ENCODE measurements at regions not wholly inside any gene's neighbourhood (a gene's known extent, or its start where the extent isn't known, plus 50 kb on each side); places are given as distances from the start of the nearest gene placed in this dataset.
A peak's percentile ranks its signal among the peaks of the same experiment; 100 is the strongest.
"Not testable (repeated sequence)": the region's sequence is repeated elsewhere in the genome, so short reads cannot be mapped to it uniquely, and the experiment has no call there.

GRCh38 chr2:138218397-138218796 is 254.1 kb downstream of the HNMT start:
- no peak for DNase-seq (ENCODE audit: low read depth)

GRCh38 chr2:138219961-138220360 is 255.7 kb downstream of the HNMT start:
- DNase-seq (ENCODE audit: low read depth): no peak

GRCh38 chr2:138221358-138221757 is 257.1 kb downstream of the HNMT start:
- no peak for DNase-seq (ENCODE audit: low read depth)

- no peak for DNase-seq (ENCODE audit: low read depth)
Observed at GRCh38 chr2:138223319-138223718, 259.0 kb downstream of the HNMT start.

GRCh38 chr2:138227195-138227594 is 262.9 kb downstream of the HNMT start:
- no peak for DNase-seq (ENCODE audit: low read depth)

GRCh38 chr2:138228101-138228500 is 263.8 kb downstream of the HNMT start:
- no peak for DNase-seq (ENCODE audit: low read depth)

GRCh38 chr2:138234265-138234664 is 267.3 kb upstream of the SPOPL start:
- DNase-seq (ENCODE audit: low read depth): no peak

GRCh38 chr2:138235041-138235440 is 266.5 kb upstream of the SPOPL start:
- no peak for DNase-seq (ENCODE audit: low read depth)

GRCh38 chr2:138236142-138236541 is 265.4 kb upstream of the SPOPL start:
- no peak for DNase-seq (ENCODE audit: low read depth)

GRCh38 chr2:138237667-138238384 is 263.7 kb upstream of the SPOPL start:
- no peak for DNase-seq (ENCODE audit: low read depth)

- DNase-seq (ENCODE audit: low read depth): no peak
Observed at GRCh38 chr2:138238908-138239307, 262.7 kb upstream of the SPOPL start.

- DNase-seq (ENCODE audit: low read depth): peak; percentile 83
Observed at GRCh38 chr2:138239902-138240491, 261.6 kb upstream of the SPOPL start.

- no peak for DNase-seq (ENCODE audit: low read depth)
Observed at GRCh38 chr2:138243372-138243771, 258.2 kb upstream of the SPOPL start.

GRCh38 chr2:138244501-138244925 is 257.1 kb upstream of the SPOPL start:
- DNase-seq (ENCODE audit: low read depth): peak; percentile 9

- no peak for DNase-seq (ENCODE audit: low read depth)
Observed at GRCh38 chr2:138245310-138245709, 256.3 kb upstream of the SPOPL start.

GRCh38 chr2:138247302-138247701 is 254.3 kb upstream of the SPOPL start:
- no peak for DNase-seq (ENCODE audit: low read depth)

GRCh38 chr2:138249207-138249606 is 252.4 kb upstream of the SPOPL start:
- DNase-seq (ENCODE audit: low read depth): no peak

GRCh38 chr2:138250843-138251320 is 250.7 kb upstream of the SPOPL start:
- not testable (repeated sequence) for DNase-seq (ENCODE audit: low read depth)

GRCh38 chr2:138252587-138252986 is 249.0 kb upstream of the SPOPL start:
- no peak for DNase-seq (ENCODE audit: low read depth)

- DNase-seq (ENCODE audit: low read depth): no peak
Observed at GRCh38 chr2:138255670-138256069, 245.9 kb upstream of the SPOPL start.

GRCh38 chr2:138267161-138267901 is 234.2 kb upstream of the SPOPL start:
- peak; percentile 68 for DNase-seq (ENCODE audit: low read depth)

- no peak for DNase-seq (ENCODE audit: low read depth)
Observed at GRCh38 chr2:138267902-138268254, 233.7 kb upstream of the SPOPL start.

- no peak for DNase-seq (ENCODE audit: low read depth)
Observed at GRCh38 chr2:138269765-138270164, 231.8 kb upstream of the SPOPL start.
